HG03342 (cell line): ENCODE measurements at regions not wholly inside any gene's neighbourhood (a gene's known extent, or its start where the extent isn't known, plus 50 kb on each side); places are given as distances from the start of the nearest gene placed in this dataset.
"Not testable (repeated sequence)": the region's sequence is repeated elsewhere in the genome, so short reads cannot be mapped to it uniquely, and the experiment has no call there.

Experiments used
- ATAC-seq: cut with Tn5 transposase; IDR thresholded peaks from one replicate; pipeline ENCODE4 v1.9.1; 2021; ENCODE audit warnings: mild to moderate bottlenecking, moderate library complexity; ENCODE audit not compliant: unreplicated experiment

DNA sequence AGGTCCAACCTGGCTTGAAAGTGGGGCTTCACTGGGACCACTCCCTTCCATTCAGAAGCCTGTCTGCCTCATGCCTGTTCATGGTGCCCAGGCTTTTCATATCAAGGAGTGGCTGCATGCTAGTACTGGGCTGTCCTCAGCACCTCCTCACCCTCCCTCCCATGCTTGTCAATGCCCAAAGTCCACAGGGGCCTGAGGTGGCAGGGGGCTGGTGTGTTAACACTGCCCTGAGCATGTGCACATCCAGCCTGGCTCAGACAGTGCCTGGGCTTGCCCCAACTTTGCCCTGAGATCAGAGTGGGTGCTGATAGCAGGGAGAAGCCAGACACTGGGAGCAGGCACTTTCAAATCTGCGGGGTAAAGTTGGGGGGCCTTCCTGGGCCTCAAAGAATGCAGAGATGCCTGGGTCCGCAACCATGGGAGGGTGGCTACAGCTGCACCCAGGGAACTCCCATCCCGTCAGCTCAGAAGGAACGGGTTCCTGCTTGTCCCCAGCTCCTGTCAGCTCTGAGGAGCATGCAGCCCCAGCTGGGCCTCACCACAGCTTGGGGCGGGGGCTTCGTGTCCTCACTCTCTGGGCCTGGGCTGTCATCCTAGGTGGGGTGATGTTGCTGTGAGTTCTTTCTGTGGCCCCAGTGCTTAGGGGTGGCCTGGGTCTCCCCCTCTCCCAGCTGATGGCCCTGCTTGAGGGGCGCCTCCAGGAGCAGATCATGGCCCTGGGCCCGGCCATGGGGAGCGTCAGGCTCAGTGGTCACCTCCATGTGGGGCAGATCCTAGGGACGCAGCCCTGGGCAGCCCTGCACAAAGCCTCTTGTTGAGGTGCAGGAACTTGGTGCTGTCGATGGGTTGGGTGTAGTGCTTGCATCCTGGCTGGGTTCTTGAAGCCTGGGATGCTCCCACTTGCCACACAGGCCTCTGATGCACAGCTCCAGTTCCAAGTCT is 830.6 kb upstream of the SLITRK5 start:
- no peak for ATAC-seq

DNA sequence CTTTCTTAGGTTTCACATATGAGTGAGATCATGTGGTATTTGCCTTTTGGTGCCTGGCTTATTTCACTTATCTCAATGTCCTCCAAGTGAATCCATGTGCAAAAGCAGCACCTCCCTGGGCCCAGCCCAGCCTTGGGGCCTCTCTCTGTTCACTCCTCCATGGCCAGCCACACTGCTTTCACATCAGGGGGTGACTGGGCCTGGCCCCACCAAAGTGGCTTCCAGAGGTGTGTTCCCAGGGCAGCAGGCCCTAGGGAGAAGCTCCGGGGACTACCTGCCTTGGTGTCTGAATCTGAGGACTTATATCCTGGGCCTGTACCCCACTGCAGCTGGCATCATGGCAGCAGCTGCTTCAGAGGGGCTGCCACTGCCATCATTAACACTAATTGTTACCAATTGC is 829.9 kb upstream of the SLITRK5 start:
- ATAC-seq: no peak

DNA sequence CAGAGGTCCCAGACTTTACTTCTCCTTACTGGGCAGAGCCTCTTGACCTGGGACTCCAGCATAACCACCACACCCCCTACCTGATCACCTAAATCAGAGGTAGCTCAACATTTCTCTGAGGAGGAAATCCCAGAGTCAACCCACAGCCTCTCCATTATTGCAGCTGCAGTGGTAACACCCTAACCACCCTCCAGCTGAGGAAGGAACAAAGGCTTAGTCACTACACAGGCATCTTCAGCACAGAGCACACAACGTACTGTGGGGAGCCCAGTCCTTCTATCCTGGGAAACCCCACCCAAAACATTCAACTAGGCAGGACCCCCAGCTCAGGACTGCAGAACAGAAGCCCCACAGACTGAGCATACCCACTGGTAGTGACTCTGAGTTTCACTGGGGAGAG is 824.7 kb upstream of the SLITRK5 start:
- ATAC-seq: no peak

DNA sequence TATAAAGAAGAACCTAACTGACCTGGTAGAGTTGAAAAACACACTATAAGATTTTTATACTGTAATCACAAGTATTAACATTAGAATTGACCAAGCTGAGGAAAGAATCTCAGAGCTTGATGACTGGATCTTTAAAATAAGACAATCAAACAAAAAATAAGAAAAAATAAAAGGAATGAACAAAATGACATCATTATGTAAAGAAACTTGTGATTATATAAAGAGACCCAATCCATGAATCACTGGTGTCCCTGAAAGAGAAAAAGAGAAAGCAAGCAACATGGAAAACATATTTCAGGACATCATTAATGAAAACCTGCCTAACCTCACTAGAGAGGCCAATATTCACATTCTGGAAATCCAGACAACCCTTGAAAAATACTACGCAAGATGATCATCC is 822.5 kb upstream of the SLITRK5 start:
- no peak for ATAC-seq

DNA sequence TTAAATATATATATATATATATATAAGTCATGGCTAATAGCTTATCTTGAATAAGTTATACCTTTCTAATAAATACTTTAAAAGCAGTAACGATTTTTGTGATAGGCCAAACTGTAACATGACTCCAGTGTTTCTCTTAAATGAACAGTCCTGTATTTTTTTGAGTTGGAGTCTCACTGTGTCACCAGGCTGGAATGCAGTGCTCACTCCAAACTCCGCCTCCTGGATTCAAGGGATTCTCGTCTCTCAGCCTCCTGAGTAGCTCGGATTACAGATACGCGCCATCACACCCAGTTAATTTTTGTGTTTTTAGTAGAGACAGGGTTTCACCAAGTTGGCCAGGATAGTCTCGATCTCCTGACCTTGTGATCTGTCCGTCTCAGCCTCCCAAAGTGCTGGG is 814.2 kb upstream of the SLITRK5 start:
- no peak for ATAC-seq

DNA sequence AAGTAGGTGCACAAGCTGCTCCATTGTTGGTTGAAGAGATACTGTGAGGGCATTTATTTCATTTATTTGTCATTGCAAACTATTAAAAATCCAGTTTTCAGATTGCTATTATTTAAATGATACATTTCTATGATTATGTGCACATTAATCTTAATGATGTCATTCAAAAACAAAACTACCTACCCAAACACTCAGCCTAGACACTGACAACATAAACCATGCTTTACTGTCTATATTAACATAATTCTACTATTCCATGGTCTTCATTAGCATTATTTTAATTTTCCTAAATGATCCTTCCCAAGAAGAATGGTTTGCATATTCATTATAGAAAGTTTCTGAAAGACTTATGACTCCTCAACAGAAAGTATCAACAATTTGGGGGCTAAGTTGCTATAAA is 813.0 kb upstream of the SLITRK5 start:
- no peak for ATAC-seq

DNA sequence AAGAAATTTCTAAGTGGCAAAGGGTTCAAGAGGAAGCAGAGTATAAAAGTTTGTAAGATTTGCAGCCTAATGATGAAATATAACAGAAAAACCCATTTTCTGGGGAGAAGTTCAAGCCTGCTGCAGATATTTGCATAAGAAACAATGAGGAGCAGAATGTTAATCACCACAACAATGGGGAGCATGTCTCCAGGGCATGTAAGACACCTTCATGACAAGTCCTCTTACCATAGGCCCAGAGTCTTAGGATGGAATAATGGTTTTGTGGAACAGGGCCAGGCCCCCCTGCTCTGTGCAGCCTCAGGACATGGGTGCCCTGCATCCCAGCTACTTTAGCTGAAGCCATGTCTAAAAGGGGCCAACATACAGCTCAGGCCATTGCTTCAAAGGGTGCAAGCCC is 809.0 kb upstream of the SLITRK5 start:
- no peak for ATAC-seq

DNA sequence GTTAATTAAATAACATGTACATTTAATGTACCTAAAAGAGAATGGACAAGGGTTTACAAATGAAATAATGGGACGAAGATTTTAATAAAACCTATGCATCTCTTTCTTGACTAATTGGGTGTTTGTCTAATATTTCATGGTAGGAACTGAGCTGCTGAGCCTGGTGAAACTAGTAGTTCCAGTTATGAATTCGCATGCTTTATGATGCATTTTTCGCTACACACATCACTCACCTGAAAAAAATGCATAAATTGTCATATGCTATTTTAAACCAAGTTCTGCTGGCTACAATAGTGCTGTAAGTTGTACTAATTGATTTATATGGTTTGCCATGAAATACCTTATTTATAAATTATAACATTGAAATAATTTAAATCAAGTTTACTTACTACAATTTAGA is 806.8 kb upstream of the SLITRK5 start:
- no peak for ATAC-seq

DNA sequence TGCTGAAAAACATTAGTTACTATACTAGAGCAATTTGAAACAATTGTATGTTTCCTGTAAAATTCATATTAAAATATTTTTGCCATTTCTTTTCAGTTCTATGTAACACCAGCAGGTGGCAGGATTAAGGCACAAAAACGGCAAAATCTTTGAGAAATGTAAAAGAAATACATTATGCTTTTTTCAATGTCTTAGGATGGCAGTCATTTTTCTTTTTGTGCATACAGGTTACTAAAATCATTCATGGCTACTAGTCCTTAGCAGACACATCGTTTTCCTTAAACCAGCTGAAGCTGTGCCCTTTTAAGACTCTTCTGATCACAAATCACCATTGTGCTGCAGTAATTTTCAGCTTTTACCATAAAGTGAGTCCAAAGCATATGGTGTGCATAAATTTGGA is 800.7 kb upstream of the SLITRK5 start:
- no peak for ATAC-seq

DNA sequence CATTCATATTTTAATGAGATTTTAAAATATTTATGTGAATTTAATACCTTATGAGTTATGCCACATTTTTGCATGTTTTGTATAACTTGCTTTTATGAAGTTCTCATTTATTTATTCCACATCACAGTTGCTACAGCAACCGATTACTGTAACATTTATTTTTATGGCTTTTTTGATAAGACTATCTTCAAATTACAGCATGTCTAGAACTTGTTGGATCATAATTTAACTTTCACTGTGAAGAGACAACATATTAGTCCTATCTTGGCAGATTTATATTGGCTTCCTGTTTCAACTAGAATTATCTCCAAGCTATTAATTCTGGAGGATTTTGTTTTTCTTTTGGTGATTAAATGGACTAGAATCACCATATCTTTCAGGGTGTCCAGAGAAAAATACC is 793.7 kb upstream of the SLITRK5 start:
- no peak for ATAC-seq

DNA sequence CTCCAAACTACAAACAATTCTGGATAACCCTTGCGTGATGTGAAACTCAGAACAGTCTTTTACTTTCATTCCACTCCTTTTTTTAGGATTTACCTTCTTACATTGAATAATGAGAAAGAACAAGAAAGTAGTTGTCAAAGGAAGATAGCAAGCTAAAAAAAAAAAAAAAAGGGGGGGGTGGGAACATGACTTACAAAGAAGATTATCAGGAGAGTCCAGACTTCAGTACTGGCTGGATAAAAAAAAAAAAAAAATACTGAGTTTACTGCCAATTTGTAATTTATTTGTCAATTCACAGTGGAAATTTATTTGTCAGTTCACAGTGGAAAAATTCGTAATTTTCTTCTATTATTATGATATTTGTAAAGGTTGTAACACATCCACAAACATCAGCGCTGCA is 792.4 kb upstream of the SLITRK5 start:
- ATAC-seq: no peak

DNA sequence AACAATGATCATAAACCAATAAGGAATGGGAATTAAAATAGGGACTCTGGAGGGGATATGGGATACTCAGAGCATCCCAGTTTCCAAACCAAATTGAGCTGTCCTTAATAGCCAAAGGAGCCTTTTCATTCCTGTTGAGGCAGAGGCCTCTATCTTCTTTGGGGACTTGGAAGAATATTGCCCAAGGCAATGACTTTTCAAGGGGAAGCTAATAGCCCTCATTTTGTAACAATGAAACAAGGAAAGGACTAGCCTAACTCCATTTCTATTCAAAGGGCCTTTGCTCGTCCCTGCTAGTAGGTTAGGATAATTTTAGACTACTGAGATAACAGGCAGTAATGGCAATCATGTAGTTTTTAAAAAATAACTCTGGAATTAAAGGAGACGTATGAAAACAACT is 789.8 kb upstream of the SLITRK5 start:
- no peak for ATAC-seq

DNA sequence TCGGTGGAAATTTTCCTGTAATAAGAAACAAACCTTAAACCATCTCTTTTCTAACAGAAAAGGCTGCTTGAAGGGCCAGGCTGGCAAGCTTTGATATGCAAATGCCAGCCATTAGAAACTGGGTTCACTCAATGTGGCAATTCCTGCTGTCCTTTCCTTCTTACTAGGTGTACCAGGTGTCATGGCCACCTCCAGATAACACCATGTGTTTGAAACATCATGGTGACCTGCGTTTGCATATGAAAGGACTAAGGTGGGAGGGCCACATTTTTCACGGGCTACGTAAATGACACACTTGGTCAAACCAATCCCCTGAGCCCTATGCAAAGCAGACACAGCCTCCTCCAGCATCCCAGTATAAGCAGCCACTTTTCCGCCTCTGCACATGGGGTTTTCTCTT is 789.1 kb upstream of the SLITRK5 start:
- ATAC-seq: no peak

DNA sequence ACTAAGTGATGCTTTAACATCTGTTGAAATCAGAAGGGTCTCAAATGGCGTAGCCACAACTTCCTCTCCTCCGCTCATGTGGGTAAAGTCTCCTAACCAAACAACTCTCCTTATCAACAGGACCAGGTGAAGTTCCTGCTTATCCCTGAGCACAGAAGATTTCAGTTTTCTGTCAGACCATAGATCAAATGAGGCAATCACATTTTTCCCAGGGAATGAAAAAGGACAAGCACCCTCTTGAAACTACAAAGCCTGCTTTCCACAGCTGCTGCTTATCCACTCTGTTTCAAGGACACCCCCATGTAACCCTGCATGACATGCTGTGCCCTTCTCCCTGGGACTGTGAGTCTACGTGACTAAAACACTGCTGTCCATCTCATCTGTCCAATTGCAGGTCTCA is 788.3 kb upstream of the SLITRK5 start:
- ATAC-seq: no peak

DNA sequence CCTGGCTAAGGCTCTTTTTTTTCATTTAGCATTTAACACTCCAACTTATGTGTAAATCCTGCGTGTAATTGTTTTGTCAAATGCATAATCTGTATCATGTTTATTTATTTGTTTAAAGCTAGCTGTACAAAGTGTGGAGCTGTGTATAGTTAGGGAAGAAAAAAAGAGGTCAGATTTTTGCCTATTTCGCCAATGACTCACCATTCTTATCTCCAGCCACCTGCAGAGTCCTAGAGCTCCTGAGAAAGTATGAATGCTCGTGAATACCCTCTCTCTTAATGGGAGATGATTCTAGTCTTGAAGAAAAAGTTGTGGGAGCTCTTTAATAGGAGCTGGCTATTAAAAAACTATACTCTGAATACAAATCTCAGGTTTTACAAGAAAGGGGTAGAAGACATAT is 778.8 kb upstream of the SLITRK5 start:
- ATAC-seq: no peak

DNA sequence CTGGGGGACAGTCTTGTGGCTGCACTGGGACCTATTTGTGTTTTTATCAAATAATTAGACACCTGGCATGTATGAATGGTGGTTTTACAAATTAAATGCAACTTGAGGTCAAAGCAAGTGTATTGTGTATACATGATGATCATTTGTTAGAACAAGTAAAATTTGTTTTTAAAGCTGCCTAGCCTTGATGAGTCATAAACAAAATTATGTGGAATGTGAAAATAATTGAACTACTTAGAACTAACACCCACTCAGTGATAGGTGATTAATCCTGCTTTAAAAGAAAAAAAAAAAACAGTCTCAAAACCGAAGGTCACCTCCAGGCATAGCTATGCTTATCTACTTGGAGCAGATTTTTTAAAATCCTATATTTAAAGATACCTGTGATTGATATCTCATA is 770.3 kb upstream of the SLITRK5 start:
- no peak for ATAC-seq

DNA sequence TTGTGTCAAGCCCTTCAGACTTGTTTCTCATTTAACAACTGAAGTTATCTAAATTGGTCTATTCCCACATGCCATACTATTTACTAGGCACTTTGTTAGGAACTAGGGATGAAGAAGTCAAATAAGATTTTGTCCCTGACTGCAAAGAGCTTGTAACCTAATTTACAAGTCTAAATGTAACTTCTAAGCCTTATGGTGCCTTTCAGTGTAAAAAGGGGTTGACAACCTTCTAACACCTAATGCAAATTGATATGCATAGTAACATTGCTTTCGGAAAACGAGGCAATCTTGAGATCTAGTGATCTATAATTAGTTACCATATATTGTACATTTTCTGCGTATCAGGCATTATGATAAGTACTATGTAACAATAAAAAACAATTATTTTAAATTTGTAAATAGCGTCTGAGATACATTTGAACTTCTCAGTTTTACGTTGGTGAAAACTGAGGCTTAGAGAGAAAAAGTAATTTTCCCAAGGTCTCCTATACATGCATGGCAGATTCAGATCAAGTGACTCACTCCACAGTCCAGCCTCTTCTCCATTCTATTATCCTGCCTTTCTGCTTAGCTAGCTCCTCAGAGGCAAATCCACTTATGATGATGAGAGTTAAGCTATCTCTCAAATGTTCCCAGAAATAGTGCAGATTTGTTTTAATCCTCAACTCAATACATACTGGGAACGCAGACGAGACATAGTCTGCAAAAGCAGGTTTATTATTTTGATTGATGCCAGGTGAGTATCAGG is 764.9 kb upstream of the SLITRK5 start:
- no peak for ATAC-seq

DNA sequence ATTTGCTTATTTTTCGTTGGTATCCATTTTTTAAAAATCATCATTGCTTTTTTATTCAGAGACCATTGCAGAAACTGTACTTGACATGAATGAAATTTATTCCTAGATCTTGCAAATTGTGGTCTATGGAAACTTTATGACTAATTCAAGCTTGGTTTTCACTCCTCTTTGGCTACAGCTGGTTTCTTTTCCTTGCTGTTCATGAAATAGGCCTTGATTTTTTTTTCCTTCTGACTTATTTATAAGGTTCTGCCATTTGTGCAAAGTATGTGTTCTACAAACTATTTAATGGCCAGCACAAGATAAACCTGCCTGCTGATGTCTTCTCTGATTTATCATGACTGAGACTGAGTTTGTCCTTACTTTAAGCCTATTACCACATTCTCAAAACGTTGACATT is 764.0 kb upstream of the SLITRK5 start:
- no peak for ATAC-seq

DNA sequence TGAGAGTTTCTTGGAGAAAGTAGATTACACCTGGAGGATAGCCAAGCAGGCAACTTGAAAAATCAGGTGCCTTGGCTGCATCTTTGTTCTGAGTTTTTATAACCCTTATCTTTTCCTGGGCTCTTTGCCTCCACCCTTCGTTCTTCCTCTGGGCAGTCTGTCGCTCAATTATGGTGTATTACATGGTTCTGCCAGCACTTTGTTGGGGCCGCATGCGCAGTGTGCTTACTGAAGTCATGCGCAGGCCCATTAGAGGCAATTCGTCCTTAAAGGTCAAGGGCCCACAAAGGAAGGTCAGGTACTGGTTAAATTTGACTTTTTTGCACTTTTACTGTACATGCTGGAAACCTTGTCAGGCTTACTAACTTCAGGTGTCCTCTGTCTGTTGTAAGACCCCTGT is 761.9 kb upstream of the SLITRK5 start:
- ATAC-seq: no peak

DNA sequence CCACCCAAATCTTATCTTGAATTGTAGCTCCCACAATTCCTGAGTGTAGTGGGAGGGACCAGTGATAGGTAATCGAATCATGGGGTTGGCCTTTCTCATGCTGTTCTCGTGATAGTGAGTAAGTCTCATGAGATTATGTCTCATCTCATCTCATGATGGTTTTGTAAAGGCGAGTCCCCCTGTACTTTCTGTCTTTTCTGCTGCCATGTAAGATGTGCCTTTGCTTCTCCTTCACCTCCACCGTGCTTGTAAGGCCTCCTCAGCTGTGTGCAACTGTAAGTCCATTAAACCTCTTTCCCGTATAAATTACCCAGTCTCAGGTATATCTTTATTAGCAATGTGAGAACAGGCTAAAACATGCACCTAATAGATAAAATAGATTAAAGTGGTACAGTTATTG is 756.4 kb upstream of the SLITRK5 start:
- ATAC-seq: no peak

DNA sequence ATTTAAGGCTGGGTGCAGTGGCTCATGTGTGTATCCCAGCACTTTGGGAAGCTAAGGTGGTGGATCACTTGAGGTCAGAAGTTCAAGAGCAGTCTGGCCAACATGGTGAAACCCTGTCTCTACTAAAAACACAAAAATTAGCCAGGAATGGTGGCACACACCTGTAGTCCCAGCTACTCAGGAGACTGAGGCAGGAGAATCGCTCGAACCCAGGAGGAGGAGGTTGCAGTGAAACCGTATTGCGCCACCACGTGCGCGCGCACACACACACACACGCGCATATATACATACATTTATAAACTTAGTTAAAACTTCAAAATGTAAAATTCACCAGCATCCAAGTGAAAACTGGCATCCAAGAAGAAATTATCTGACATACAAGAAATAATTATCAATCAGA is 753.7 kb upstream of the SLITRK5 start:
- ATAC-seq: not testable (repeated sequence)

DNA sequence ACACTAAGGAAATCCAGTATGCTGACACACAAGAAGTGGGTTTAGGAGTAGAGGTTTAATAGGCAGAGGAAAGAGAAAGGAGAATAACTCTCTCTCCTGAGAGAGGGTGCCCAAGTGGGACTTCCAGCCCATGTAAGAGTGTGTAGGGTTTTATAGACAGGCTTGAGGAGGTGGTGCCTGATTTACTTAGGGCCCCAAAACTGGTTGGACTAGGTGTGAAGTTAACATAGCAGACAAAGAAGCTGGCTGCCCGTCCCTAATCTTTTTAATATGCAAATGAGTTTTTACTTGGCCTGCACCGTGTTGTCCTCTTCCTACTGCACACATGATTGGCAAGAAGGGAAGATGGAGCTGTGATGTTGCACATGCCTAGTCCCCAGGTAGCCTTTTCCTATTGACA is 752.5 kb upstream of the SLITRK5 start:
- no peak for ATAC-seq
